ENCODE measurements at regions not wholly inside any gene's neighbourhood (a gene's known extent, or its start where the extent isn't known, plus 50 kb on each side); places are given as distances from the start of the nearest gene placed in this dataset.

DNA sequence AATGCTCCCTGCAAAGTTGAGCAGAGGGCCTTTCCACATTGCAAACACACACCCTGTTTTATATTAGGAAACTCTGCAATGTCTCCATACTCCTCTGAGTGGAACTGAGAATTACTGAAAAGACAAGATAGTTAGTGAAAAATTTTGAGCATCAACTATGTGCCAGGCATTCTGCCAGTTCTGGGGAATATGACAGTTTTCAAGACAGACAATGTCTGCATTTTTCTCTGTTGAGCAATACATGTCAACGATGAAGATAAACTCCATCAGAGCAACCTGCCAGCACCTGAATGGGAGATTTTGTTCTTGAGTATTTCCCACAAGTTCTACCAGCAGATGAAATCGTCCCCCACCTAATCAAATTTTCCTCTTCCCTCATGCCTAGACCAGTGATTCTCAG is 203.4 kb upstream of the BMPER start:
- Histone ChIP-seq H3K4me3 (ENCODE audit: low read depth, low read length) (no peak overlapping the region), H3K27ac (ENCODE audit: insufficient read depth, low read length, poor library complexity, severe bottlenecking) (no peak overlapping the region), H3K4me1 (ENCODE audit: control insufficient read depth, insufficient read depth, low read length, poor library complexity, severe bottlenecking) (no peaks in the 10 kb centered on the region), H3K36me3 (ENCODE audit: control insufficient read depth, insufficient read depth, low read length) (no peaks in the 10 kb centered on the region), H3K9me3 (ENCODE audit: control insufficient read depth in 2 of 2, low read length in 2 of 2) (peaks cover 14 to 27% of the 10 kb centered on the region in 2 experiments), H3K27me3 (ENCODE audit: control insufficient read depth, insufficient read depth, low read length) (no peaks in the 10 kb centered on the region)
- H3K27ac Mint-ChIP-seq: no peak overlapping the region
- ATAC-seq (ENCODE audit: low read depth in 2 of 2) (no peak), DNase-seq (no peak)
- H3K36me3 Mint-ChIP-seq: peaks cover 12% of the 10 kb centered on the region
- H3K9me3 Mint-ChIP-seq: peaks cover 3 to 43% (median 12%) of the 10 kb centered on the region in 7 donors
- no peaks in the 10 kb centered on the region for H3K4me1 Mint-ChIP-seq
- no peak overlapping the region for H3K4me3 Mint-ChIP-seq
- H3K27me3 Mint-ChIP-seq: no peaks in the 10 kb centered on the region

DNA sequence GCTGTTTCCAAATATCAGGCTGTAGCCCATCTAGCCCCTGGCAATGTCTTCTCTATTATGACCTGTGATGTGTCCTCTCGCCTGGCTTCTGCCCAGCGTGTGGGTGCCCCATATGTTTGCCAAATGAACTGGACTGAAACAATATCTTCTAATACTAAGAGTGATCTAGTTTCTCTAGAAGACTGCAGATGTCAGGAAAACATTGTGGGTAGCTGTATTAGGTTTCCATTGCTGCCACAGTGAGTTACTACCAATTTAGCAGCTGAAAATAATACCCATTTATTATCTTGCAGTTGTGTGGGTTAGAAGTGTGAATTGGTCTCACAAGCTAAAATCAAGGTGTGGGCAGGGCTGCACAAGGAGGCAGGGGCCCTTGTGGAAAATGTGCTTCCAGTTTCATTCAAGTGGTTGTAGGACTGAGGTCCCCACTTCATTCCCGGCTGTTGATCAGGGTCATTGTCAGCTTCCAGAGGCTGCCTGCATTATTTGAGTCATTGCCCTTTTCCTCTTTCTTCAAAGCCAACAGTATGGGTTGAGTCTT is 202.8 kb upstream of the BMPER start:
- no peaks in the 10 kb centered on the region for H3K27me3 Mint-ChIP-seq

DNA sequence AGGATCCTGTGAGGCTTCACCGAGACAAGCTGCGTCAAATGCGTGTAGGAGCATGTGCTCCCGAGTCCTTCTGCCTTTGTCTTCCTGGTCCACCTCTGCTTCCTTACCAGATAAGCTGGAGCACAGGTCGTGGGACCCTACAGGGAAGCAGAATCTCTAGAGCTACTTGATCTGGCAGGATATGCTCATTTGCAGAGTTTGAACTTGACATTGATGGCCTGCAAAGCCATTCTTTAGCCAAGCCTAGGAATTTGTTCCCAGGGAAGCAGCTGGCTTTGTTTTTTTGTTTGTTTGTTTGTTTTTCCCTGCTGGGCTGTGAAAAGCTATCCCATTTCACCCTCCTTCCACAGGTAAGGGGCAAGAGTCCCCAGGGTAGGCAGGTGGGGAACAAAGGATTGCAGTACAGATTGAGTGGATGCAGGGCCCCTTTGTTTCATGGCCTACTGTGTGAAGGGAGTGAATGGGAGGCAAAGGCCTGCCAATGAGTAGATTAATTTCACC is 200.0 kb upstream of the BMPER start:
- H3K36me3 Mint-ChIP-seq: no peaks in the 10 kb centered on the region
- no peaks in the 10 kb centered on the region for H3K36me3 ChIP-seq (ENCODE audit: control insufficient read depth, insufficient read depth, low read length)
- no peaks in the 10 kb centered on the region for H3K4me1 Mint-ChIP-seq
- no peaks in the 10 kb centered on the region for H3K27me3 Mint-ChIP-seq
- H3K4me3 ChIP-seq (ENCODE audit: low read depth, low read length): no peak overlapping the region
- ATAC-seq (ENCODE audit: low read depth in 2 of 2) (no peak), DNase-seq (no peak)
- H3K27ac ChIP-seq (ENCODE audit: insufficient read depth, low read length, poor library complexity, severe bottlenecking): no peak overlapping the region
- no peak overlapping the region for H3K4me3 Mint-ChIP-seq
- H3K9me3 ChIP-seq (ENCODE audit: control insufficient read depth in 2 of 2, low read length in 2 of 2): peaks cover 11 to 19% of the 10 kb centered on the region in 2 experiments
- H3K9me3 Mint-ChIP-seq: peaks cover 0 to 25% (median 8%) of the 10 kb centered on the region in 7 donors
- no peaks in the 10 kb centered on the region for H3K27me3 ChIP-seq (ENCODE audit: control insufficient read depth, insufficient read depth, low read length)
- H3K27ac Mint-ChIP-seq: no peak overlapping the region
- no peaks in the 10 kb centered on the region for H3K4me1 ChIP-seq (ENCODE audit: control insufficient read depth, insufficient read depth, low read length, poor library complexity, severe bottlenecking)

More for the DNA sequence above, 202.8 kb upstream of the BMPER start:
- no peak for DNase-seq
- Mint-ChIP-seq H3K4me1 (no peaks in the 10 kb centered on the region), H3K9me3 (peaks cover 3 to 43% (median 11%) of the 10 kb centered on the region in 7 donors), H3K36me3 (peaks cover 12% of the 10 kb centered on the region), H3K4me3 (no peak overlapping the region), H3K27ac (no peak overlapping the region)
- Histone ChIP-seq H3K27me3 (ENCODE audit: control insufficient read depth, insufficient read depth, low read length) (no peaks in the 10 kb centered on the region), H3K36me3 (ENCODE audit: control insufficient read depth, insufficient read depth, low read length) (no peaks in the 10 kb centered on the region), H3K4me3 (ENCODE audit: low read depth, low read length) (no peak overlapping the region), H3K4me1 (ENCODE audit: control insufficient read depth, insufficient read depth, low read length, poor library complexity, severe bottlenecking) (no peaks in the 10 kb centered on the region), H3K9me3 (ENCODE audit: control insufficient read depth in 2 of 2, low read length in 2 of 2) (peaks cover 14 to 27% of the 10 kb centered on the region in 2 experiments), H3K27ac (ENCODE audit: insufficient read depth, low read length, poor library complexity, severe bottlenecking) (no peak overlapping the region)
- ATAC-seq (ENCODE audit: low read depth in 2 of 2): no peak

DNA sequence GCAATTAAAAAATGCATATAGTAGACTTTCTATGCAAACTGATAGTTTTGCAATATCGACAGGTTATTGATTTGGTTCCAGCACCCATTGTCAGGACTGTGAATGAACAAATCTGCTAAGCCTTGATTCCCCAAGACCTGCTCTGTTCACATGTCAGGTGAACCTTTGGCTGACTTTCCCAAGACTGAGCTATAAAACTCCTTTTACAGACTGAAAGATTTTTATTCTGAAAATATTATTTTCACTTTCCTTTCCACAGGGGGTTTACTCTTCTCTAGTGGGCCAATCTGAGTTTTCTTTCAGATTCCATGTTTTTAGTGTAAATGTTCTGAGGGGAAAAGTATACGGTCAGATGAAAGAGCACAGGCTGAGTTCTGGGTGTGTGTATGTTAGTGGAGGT is 199.2 kb upstream of the BMPER start:
- H3K4me3 ChIP-seq (ENCODE audit: low read depth, low read length): no peak overlapping the region
- Mint-ChIP-seq H3K4me1 (no peaks in the 10 kb centered on the region), H3K4me3 (no peak overlapping the region), H3K9me3 (peaks cover 0 to 17% (median 8%) of the 10 kb centered on the region in 7 donors), H3K36me3 (no peaks in the 10 kb centered on the region), H3K27me3 (no peaks in the 10 kb centered on the region), H3K27ac (no peak overlapping the region)
- no peak for DNase-seq
- no peak overlapping the region for H3K27ac ChIP-seq (ENCODE audit: insufficient read depth, low read length, poor library complexity, severe bottlenecking)
- no peaks in the 10 kb centered on the region for H3K4me1 ChIP-seq (ENCODE audit: control insufficient read depth, insufficient read depth, low read length, poor library complexity, severe bottlenecking)
- H3K27me3 ChIP-seq (ENCODE audit: control insufficient read depth, insufficient read depth, low read length): no peaks in the 10 kb centered on the region
- no peak for ATAC-seq (ENCODE audit: low read depth in 2 of 2)
- peaks cover 4 to 11% of the 10 kb centered on the region in 2 experiments for H3K9me3 ChIP-seq (ENCODE audit: control insufficient read depth in 2 of 2, low read length in 2 of 2)
- H3K36me3 ChIP-seq (ENCODE audit: control insufficient read depth, insufficient read depth, low read length): no peaks in the 10 kb centered on the region

DNA sequence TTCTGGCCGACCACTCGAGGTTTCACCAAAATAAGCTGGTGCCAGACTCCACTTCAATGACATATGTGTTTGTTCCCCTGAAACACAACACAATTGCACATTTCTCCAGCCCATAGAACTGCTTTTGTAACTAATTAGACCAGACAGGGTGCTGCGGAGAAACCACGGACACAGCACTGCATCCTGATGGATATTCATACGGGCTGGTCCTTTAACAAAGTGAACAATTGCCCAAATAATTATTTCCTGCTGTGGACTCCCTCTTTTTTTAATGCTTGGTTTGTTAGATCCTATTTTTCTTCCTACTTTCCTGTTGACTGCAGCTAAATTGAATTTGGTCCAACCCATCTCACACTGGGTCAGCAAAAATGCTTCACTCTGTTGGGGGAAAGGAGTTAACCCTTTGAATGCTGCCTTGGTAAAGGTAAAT is 198.6 kb upstream of the BMPER start:
- Histone ChIP-seq H3K4me1 (ENCODE audit: control insufficient read depth, insufficient read depth, low read length, poor library complexity, severe bottlenecking) (no peaks in the 10 kb centered on the region), H3K36me3 (ENCODE audit: control insufficient read depth, insufficient read depth, low read length) (no peaks in the 10 kb centered on the region), H3K27ac (ENCODE audit: insufficient read depth, low read length, poor library complexity, severe bottlenecking) (no peak overlapping the region), H3K4me3 (ENCODE audit: low read depth, low read length) (no peak overlapping the region), H3K27me3 (ENCODE audit: control insufficient read depth, insufficient read depth, low read length) (no peaks in the 10 kb centered on the region), H3K9me3 (ENCODE audit: control insufficient read depth in 2 of 2, low read length in 2 of 2) (peaks cover under 1 to 5% of the 10 kb centered on the region in 2 experiments)
- ATAC-seq (ENCODE audit: low read depth in 2 of 2) (no peak), DNase-seq (no peak)
- Mint-ChIP-seq H3K27ac (no peak overlapping the region), H3K4me1 (no peaks in the 10 kb centered on the region), H3K36me3 (no peaks in the 10 kb centered on the region), H3K27me3 (no peaks in the 10 kb centered on the region), H3K9me3 (peaks cover 0 to 11% (median 5%) of the 10 kb centered on the region in 7 donors), H3K4me3 (no peak overlapping the region)

DNA sequence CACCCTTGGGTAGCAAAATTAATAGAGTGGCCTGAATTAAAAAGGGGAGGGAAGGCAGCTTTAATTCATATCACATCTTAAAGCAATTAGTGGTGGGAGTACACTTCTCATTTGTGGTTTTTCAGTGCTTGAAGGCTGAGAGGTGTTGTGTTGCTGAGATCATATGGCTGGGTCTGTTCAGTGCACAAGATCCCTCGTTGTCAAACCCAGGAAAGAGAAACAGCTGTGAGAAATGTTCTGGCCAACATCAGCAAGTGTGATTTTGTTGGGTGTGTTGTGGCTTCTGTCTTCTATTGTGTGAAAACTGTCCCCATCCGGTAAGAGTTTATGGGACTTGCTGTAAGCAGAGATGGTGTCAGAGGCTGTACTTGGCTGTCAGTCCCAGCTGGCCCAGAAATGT is 197.9 kb upstream of the BMPER start:
- Mint-ChIP-seq H3K36me3 (no peaks in the 10 kb centered on the region), H3K27ac (no peak overlapping the region), H3K27me3 (no peaks in the 10 kb centered on the region), H3K4me1 (no peaks in the 10 kb centered on the region), H3K4me3 (no peak overlapping the region), H3K9me3 (peaks cover 0 to 5% (median 1%) of the 10 kb centered on the region in 7 donors)
- DNase-seq (no peak), ATAC-seq (ENCODE audit: low read depth in 2 of 2) (no peak)
- Histone ChIP-seq H3K9me3 (ENCODE audit: control insufficient read depth in 2 of 2, low read length in 2 of 2) (no peaks in the 10 kb centered on the region), H3K27ac (ENCODE audit: insufficient read depth, low read length, poor library complexity, severe bottlenecking) (no peak overlapping the region), H3K36me3 (ENCODE audit: control insufficient read depth, insufficient read depth, low read length) (no peaks in the 10 kb centered on the region), H3K4me1 (ENCODE audit: control insufficient read depth, insufficient read depth, low read length, poor library complexity, severe bottlenecking) (no peaks in the 10 kb centered on the region), H3K4me3 (ENCODE audit: low read depth, low read length) (no peak overlapping the region), H3K27me3 (ENCODE audit: control insufficient read depth, insufficient read depth, low read length) (no peaks in the 10 kb centered on the region)

DNA sequence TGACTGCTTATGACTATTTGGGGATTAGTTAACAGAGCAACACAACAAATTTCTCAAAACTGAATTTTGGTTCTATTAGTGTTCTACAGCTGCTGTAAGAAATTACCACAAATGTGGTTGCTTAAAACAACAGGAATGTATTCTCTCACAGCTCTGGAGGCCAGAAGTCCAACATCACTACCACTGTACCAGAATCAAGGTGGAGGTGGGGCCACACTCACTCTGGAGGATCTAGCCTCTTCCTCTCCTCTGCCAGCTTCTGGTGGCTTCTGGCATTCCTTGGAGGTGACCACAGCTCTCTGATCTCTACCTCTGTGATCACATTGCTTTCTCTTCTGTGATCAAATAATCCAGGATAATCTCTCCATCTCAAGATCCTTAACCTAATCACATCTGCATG is 194.7 kb upstream of the BMPER start:
- Mint-ChIP-seq H3K27ac (no peak overlapping the region), H3K27me3 (no peaks in the 10 kb centered on the region), H3K36me3 (no peaks in the 10 kb centered on the region), H3K4me3 (no peak overlapping the region), H3K4me1 (no peaks in the 10 kb centered on the region), H3K9me3 (no peaks in the 10 kb centered on the region)
- DNase-seq (no peak), ATAC-seq (ENCODE audit: low read depth in 2 of 2) (no peak)
- no peaks in the 10 kb centered on the region for H3K36me3 ChIP-seq (ENCODE audit: control insufficient read depth, insufficient read depth, low read length)
- H3K4me1 ChIP-seq (ENCODE audit: control insufficient read depth, insufficient read depth, low read length, poor library complexity, severe bottlenecking): no peaks in the 10 kb centered on the region
- H3K9me3 ChIP-seq (ENCODE audit: control insufficient read depth in 2 of 2, low read length in 2 of 2): no peaks in the 10 kb centered on the region
- H3K27me3 ChIP-seq (ENCODE audit: control insufficient read depth, insufficient read depth, low read length): no peaks in the 10 kb centered on the region
- H3K27ac ChIP-seq (ENCODE audit: insufficient read depth, low read length, poor library complexity, severe bottlenecking): no peak overlapping the region
- no peak overlapping the region for H3K4me3 ChIP-seq (ENCODE audit: low read depth, low read length)

DNA sequence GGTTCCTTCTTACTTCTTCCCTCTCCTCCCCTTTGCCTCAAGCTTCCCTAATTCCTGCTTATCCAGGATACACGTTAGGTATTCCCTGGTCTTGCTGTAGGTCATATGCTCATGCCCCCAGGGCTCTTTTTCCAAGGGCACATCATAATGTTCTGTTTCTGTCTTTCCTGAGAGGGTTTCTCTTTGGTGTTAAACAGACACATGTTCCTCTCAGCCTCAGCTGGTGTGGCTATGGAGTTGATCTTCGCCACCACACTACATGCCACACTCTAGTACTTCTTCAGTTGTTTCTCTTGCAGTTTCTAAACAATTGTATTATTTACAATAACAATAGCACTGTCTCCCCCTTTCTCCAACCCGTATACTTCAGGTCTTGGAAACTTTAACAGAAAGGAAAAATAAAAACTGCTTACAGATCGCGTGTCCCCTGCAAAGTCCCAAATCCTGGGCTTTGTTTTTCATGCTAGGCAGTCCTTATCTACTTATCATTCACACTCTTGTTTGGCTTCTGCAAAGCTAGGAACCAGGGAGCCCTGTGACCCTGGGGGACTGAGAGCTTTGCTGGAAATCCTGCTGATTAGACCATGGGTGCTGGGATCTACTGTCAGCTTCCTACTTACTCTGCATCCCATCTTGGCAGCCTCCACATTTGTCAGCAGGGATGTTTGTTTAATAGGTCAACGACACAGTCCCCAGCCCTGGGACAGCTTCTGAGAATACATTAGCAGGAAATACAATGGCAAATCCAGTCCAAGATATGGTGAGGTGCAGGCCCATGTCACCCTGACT is 193.9 kb upstream of the BMPER start:
- no peak overlapping the region for H3K4me3 ChIP-seq (ENCODE audit: low read depth, low read length)
- H3K27ac Mint-ChIP-seq: no peak overlapping the region

More for the DNA sequence above, 193.9 kb upstream of the BMPER start:
- Histone ChIP-seq H3K36me3 (ENCODE audit: control insufficient read depth, insufficient read depth, low read length) (no peaks in the 10 kb centered on the region), H3K9me3 (ENCODE audit: control insufficient read depth in 2 of 2, low read length in 2 of 2) (no peaks in the 10 kb centered on the region), H3K27me3 (ENCODE audit: control insufficient read depth, insufficient read depth, low read length) (no peaks in the 10 kb centered on the region), H3K27ac (ENCODE audit: insufficient read depth, low read length, poor library complexity, severe bottlenecking) (no peak overlapping the region), H3K4me1 (ENCODE audit: control insufficient read depth, insufficient read depth, low read length, poor library complexity, severe bottlenecking) (no peaks in the 10 kb centered on the region)
- H3K4me3 Mint-ChIP-seq: no peak overlapping the region
- ATAC-seq (ENCODE audit: low read depth in 2 of 2): no peak
- DNase-seq: no peak
- H3K27me3 Mint-ChIP-seq: no peaks in the 10 kb centered on the region
- H3K9me3 Mint-ChIP-seq: no peaks in the 10 kb centered on the region
- H3K4me1 Mint-ChIP-seq: no peaks in the 10 kb centered on the region
- no peaks in the 10 kb centered on the region for H3K36me3 Mint-ChIP-seq

All from CD4-positive, CD25-positive, alpha-beta regulatory T cell (primary cell).